Endothelial cell of umbilical vein (primary cell): ENCODE measurements at regions not wholly inside any gene's neighbourhood (a gene's known extent, or its start where the extent isn't known, plus 50 kb on each side); places are given as distances from the start of the nearest gene placed in this dataset.

Experiments
- BruUV-seq: library from RNA; stranded (reverse); fragments of 400-500 nt; replicated peaks from 2 replicates; lab custom pipeline; 2021; lab: Mats Ljungman, UMichigan
- CTCF ChIA-PET: fragments of 300-600, 350-600 bp; sonication (Branson Sonifier 250); formaldehyde crosslinking; loops from one replicate; lab custom pipeline; 2021; ENCODE audit warnings: antibody characterized with exemption, inconsistent platforms; lab: Charles Lee
- POLR2A ChIA-PET: fragments of 300-600, 350-600 bp; sonication (Branson Sonifier 250); formaldehyde crosslinking; loops from one replicate; lab custom pipeline; 2021; ENCODE audit warnings: antibody characterized with exemption, inconsistent platforms; lab: Charles Lee
- DNase-seq: peaks from one replicate; pipeline ENCODE4 v3.0.0-alpha.2; 2011; ENCODE audit warnings: low read depth, low spot score
- FAIRE-seq: peaks from 2 replicates; lab custom pipeline; 2011; peaks lifted over from hg19 to GRCh38; lab: Jason Lieb, UNC
- H2AFZ ChIP-seq: 2 replicates; pipeline ENCODE4 v1.6.0; 2012; ENCODE audit warnings: low read depth, low read length, control low read depth, inconsistent platforms
- H3K27ac ChIP-seq: 2 replicates; pipeline ENCODE4 v1.5.1; 2011; ENCODE audit warnings: low read depth, mild to moderate bottlenecking, control low read depth, low read length, moderate library complexity; ENCODE audit not compliant: insufficient read depth
- H3K27me3 ChIP-seq, 2 experiments: 2 replicates each; pipeline versions ENCODE4 v1.6.0 to v1.6.1; 2011; ENCODE audit warnings: low read length in 2 of 2, mixed read lengths in 1 of 2; ENCODE audit not compliant: control insufficient read depth in 2 of 2, insufficient read depth in 2 of 2
- H3K36me3 ChIP-seq, 2 experiments: 2 replicates in 1 of 2; 3 replicates in 1 of 2; pipeline ENCODE4 v1.5.1; 2011; ENCODE audit warnings: low read length in 2 of 2, mild to moderate bottlenecking in 1 of 2, moderate library complexity in 1 of 2; ENCODE audit not compliant: control insufficient read depth in 2 of 2, insufficient read depth in 2 of 2; ENCODE audit errors: extremely low read depth in 1 of 2
- H3K4me1 ChIP-seq: 3 replicates; pipeline ENCODE4 v1.5.1; 2011; ENCODE audit warnings: mild to moderate bottlenecking, low read length; ENCODE audit not compliant: control insufficient read depth, insufficient read depth; ENCODE audit errors: extremely low read depth
- H3K4me2 ChIP-seq: 2 replicates; pipeline ENCODE4 v1.6.1; 2011; ENCODE audit warnings: low read length, control low read depth, mixed read lengths; ENCODE audit not compliant: insufficient read depth
- H3K4me3 ChIP-seq, 3 experiments: fragments of 200-600 bp in 1 of 3; sonication (generic), shearing (Covaris generic) in 1 of 3; replicated peaks in 1 of 3; 2 replicates each; pipeline ENCODE4 v1.5.1; 2011 to 2016; ENCODE audit warnings: control low read depth in 3 of 3, low read length in 3 of 3, mild to moderate bottlenecking in 2 of 3, inconsistent platforms in 1 of 3, low read depth in 1 of 3, moderate library complexity in 1 of 3; ENCODE audit not compliant: insufficient read depth in 1 of 3
- H3K79me2 ChIP-seq: 2 replicates; pipeline ENCODE4 v1.6.0; 2012; ENCODE audit warnings: low read length, inconsistent platforms; ENCODE audit not compliant: control insufficient read depth, insufficient read depth
- H3K9ac ChIP-seq: replicated peaks from 2 replicates; pipeline ENCODE3; 2011; ENCODE audit warnings: low read length, control low read depth; ENCODE audit not compliant: insufficient read depth; ENCODE audit errors: extremely low read depth
- H3K9me1 ChIP-seq: replicated peaks from 3 replicates; pipeline ENCODE4 v1.6.0; 2011; ENCODE audit warnings: mild to moderate bottlenecking, low read length; ENCODE audit not compliant: control insufficient read depth, insufficient read depth; ENCODE audit errors: extremely low read depth
- H3K9me3 ChIP-seq: replicated peaks from 2 replicates; pipeline ENCODE4 v1.5.1; 2012; ENCODE audit warnings: low read length, inconsistent platforms; ENCODE audit not compliant: control insufficient read depth, insufficient read depth
- H4K20me1 ChIP-seq: replicated peaks from 2 replicates; pipeline ENCODE3; 2011; ENCODE audit warnings: mild to moderate bottlenecking, low read length; ENCODE audit not compliant: control insufficient read depth, insufficient read depth; ENCODE audit errors: extremely low read depth
- CTCF ChIP-seq, 2 donors: IDR thresholded peaks; 1 replicate in 1 of 2; 2 replicates in 1 of 2; pipeline ENCODE4 v1.5.1; 2011; ENCODE audit warnings: low read length in 2 of 2, mild to moderate bottlenecking in 2 of 2, moderate library complexity in 2 of 2, control low read depth in 1 of 2, inconsistent platforms in 1 of 2, low read depth in 1 of 2; ENCODE audit not compliant: insufficient read depth in 1 of 2; ENCODE audit errors: extremely low read depth in 1 of 2
- EZH2 ChIP-seq: IDR thresholded peaks from 2 replicates; pipeline ENCODE4 v1.6.1; 2012; ENCODE audit warnings: borderline replicate concordance, low read depth, mild to moderate bottlenecking, moderate library complexity, low read length, inconsistent platforms; ENCODE audit not compliant: severe bottlenecking
- FOS ChIP-seq: IDR thresholded peaks from 2 replicates; pipeline ENCODE4 v1.6.1; 2011; ENCODE audit warnings: mild to moderate bottlenecking, low read length, moderate library complexity, borderline replicate concordance; ENCODE audit not compliant: insufficient read depth
- GATA2 ChIP-seq: IDR thresholded peaks from 2 replicates; pipeline ENCODE4 v1.7.0; 2011; ENCODE audit warnings: low read depth, mild to moderate bottlenecking, moderate library complexity, mixed read lengths, low read length; ENCODE audit not compliant: insufficient read length, insufficient read depth
- JUN ChIP-seq: IDR thresholded peaks from 2 replicates; pipeline ENCODE4 v1.6.1; 2011; ENCODE audit warnings: borderline replicate concordance, low read depth; ENCODE audit not compliant: insufficient read length, insufficient read depth
- MAX ChIP-seq: IDR thresholded peaks from 2 replicates; pipeline ENCODE4 v1.6.1; 2011; ENCODE audit not compliant: insufficient read depth, insufficient read length
- MYC ChIP-seq: IDR thresholded peaks from one replicate; pipeline ENCODE4 v1.6.1; 2011; ENCODE audit warnings: mild to moderate bottlenecking, low read depth, low read length
- POLR2A ChIP-seq: IDR thresholded peaks from 2 replicates; pipeline ENCODE4 v1.6.1; 2012; ENCODE audit warnings: low read depth, mild to moderate bottlenecking, control low read depth, low read length
- POLR2AphosphoS5 ChIP-seq: IDR thresholded peaks from 2 replicates; pipeline ENCODE4 v1.6.1; 2012; ENCODE audit warnings: low read depth, mild to moderate bottlenecking, control low read depth, low read length, moderate library complexity; ENCODE audit not compliant: insufficient read depth
- dilution Hi-C: fragments of 300-500 bp; cut with MboI; formaldehyde crosslinking; loops from one replicate; pipeline ENCODE4 v1.15.0; 2019; ENCODE audit warnings: low sequenced_read_pairs; ENCODE audit not compliant: extremely low pct_ligation_motif_present
- intact Hi-C: fragments of 100-400 bp; cut with micrococcal nuclease; formaldehyde crosslinking; loops from one replicate; pipeline ENCODE4 v1.10.0; 2022

GRCh38 chr13:104099750-104100149, 1033.5 kb upstream of the SLC10A2 start:
- Histone ChIP-seq H3K79me2 (no peaks in the 10 kb centered on the region), H3K9ac (no peak overlapping the region), H3K9me1 (no peaks in the 10 kb centered on the region), H3K4me3 (no peak overlapping the region), H3K27ac (no peak overlapping the region), H3K27me3 (no peaks in the 10 kb centered on the region), H3K4me1 (no peaks in the 10 kb centered on the region), H3K4me2 (no peak overlapping the region), H3K36me3 (no peaks in the 10 kb centered on the region), H3K9me3 (no peaks in the 10 kb centered on the region), H4K20me1 (no peaks in the 10 kb centered on the region), H2AFZ (no peak overlapping the region)
- intact Hi-C loops, result loop anchor here (10.0 kb wide), 2 partner anchors 325 to 885 kb away; no protein-coding TSS in a partner anchor
- BruUV-seq, result no TSS peak
- no peak for FAIRE-seq
- TF ChIP-seq CTCF (IDR thresholded peaks at IDR 0.05; ENCODE audit: extremely low read depth in 1 of 2, insufficient read depth in 1 of 2, low read depth in 1 of 2, low read length in 2 of 2) (no peak), MAX (no peak), POLR2AphosphoS5 (no peak), FOS (no peak), EZH2 (no peak), POLR2A (no peak), MYC (no peak), JUN (no peak), GATA2 (no peak)
- dilution Hi-C loops, result no loop called here
- CTCF ChIA-PET, result no interaction called here
- DNase-seq, result no peak
- POLR2A ChIA-PET, result no interaction called here
